ENCODE measurements at regions not wholly inside any gene's neighbourhood (a gene's known extent, or its start where the extent isn't known, plus 50 kb on each side); places are given as distances from the start of the nearest gene placed in this dataset.
"Not testable (repeated sequence)": the region's sequence is repeated elsewhere in the genome, so short reads cannot be mapped to it uniquely, and the experiment has no call there.

DNA sequence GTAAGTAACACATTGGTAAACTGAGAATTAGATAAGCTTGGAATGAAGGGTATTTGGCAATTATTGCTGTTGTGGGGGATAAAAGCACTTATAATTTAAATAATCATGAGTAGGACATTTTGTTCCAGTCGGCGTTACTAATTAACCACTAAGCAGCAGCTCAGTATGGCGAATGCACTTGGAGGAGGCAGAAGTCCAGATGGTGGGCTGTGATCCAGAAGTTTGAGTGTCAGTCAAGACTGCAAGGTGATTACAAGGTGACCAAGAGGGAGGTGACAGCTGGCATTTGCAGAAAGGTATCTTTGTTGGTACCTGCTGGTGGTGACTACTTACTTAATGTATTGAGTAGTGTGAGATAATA lies 643.6 kb upstream of the FAM98A start:
- Histone ChIP-seq H3K4me3 (ENCODE audit: low read depth in 1 of 5, low read length in 5 of 5) (no peak overlapping the region), H3K27ac (ENCODE audit: low read depth, low read length) (no peak overlapping the region), H3K4me1 (ENCODE audit: control insufficient read depth in 5 of 5, insufficient read depth in 5 of 5, low read length in 5 of 5) (no peaks in the 10 kb centered on the region), H3K36me3 (ENCODE audit: control insufficient read depth in 5 of 5, insufficient read depth in 5 of 5, low read length in 5 of 5) (no peaks in the 10 kb centered on the region), H3K27me3 (ENCODE audit: control insufficient read depth in 5 of 5, insufficient read depth in 4 of 5, low read length in 5 of 5) (no peaks in the 10 kb centered on the region), H3K9ac (ENCODE audit: low read length in 5 of 5) (no peak overlapping the region), H3K9me3 (ENCODE audit: control insufficient read depth in 5 of 5, low read length in 5 of 5) (peaks cover 0 to 6% (median under 1%) of the 10 kb centered on the region in 5 donors)

DNA sequence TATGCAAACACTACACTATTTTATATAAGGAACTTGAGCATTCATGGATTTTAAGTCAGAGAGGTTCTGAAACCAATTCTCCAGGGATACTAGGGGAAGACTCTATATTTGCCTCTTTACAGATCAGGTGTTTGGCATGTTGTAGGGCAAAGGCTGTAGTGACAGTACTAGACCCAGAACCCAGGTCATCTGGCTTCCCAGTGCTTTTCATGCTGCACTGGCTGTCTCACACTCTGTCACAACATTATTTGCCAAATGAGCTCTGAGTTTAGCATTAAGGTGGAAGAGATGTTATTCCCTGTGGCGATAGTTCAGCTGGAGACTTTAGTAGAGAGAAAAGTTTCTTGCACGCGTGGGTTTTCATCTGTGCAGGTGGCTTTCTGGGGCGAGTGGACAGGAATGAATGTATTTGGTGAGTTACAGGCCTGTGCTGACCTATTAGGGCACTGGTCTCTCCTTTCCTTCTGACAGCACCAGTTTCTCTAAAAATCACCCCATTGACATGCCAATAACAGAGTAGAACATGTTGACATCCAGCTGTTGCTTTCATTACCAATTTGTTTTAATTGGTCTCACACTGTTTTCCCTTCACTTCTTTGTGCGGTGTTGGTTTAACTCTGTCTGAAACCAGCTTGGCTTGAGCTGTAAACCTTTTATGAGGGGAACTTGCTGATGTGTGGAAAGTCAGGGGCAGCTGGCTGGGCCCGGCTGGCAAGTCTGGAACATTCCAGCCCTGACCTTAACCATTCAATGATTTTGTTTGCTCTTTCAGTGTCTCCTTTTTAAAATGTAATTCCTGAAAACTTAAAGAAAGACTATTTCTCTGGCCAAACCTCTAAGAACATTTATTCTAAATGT lies 643.0 kb upstream of the FAM98A start:
- Histone ChIP-seq H3K9ac (ENCODE audit: low read length in 5 of 5) (no peak overlapping the region), H3K27me3 (ENCODE audit: control insufficient read depth in 5 of 5, insufficient read depth in 4 of 5, low read length in 5 of 5) (no peaks in the 10 kb centered on the region), H3K36me3 (ENCODE audit: control insufficient read depth in 5 of 5, insufficient read depth in 5 of 5, low read length in 5 of 5) (no peaks in the 10 kb centered on the region), H3K4me3 (ENCODE audit: low read depth in 1 of 5, low read length in 5 of 5) (no peak overlapping the region), H3K9me3 (ENCODE audit: control insufficient read depth in 5 of 5, low read length in 5 of 5) (peaks cover 0 to 11% (median 6%) of the 10 kb centered on the region in 5 donors), H3K27ac (ENCODE audit: low read depth, low read length) (no peak overlapping the region), H3K4me1 (ENCODE audit: control insufficient read depth in 5 of 5, insufficient read depth in 5 of 5, low read length in 5 of 5) (no peaks in the 10 kb centered on the region)

DNA sequence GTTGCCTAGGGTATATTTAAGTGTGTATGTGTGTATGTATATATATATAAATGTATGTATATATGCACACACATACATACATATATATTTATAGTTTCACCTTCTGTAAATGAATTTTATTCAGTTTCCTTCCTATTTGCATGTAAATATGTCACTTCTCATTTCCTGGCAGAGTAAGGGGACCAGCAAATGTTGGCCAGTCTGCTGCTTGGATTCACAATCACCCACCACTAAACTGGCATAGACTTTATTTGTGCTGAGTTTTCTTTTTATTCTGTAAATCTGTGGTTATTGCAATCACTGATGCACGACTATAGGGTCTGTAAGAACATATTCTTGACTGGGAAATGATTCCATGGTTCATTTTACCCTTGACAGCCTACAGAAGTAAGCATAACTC lies 640.4 kb upstream of the FAM98A start:
- H3K9ac ChIP-seq (ENCODE audit: low read length in 5 of 5) = no peak overlapping the region
- H3K9me3 ChIP-seq (ENCODE audit: control insufficient read depth in 5 of 5, low read length in 5 of 5) = peaks cover 0 to 12% (median 6%) of the 10 kb centered on the region in 5 donors
- no peaks in the 10 kb centered on the region for H3K36me3 ChIP-seq (ENCODE audit: control insufficient read depth in 5 of 5, insufficient read depth in 5 of 5, low read length in 5 of 5)
- no peak overlapping the region for H3K4me3 ChIP-seq (ENCODE audit: low read depth in 1 of 5, low read length in 5 of 5)
- H3K27ac ChIP-seq (ENCODE audit: low read depth, low read length) = no peak overlapping the region
- H3K4me1 ChIP-seq (ENCODE audit: control insufficient read depth in 5 of 5, insufficient read depth in 5 of 5, low read length in 5 of 5) = no peaks in the 10 kb centered on the region
- no peaks in the 10 kb centered on the region for H3K27me3 ChIP-seq (ENCODE audit: control insufficient read depth in 5 of 5, insufficient read depth in 4 of 5, low read length in 5 of 5)

DNA sequence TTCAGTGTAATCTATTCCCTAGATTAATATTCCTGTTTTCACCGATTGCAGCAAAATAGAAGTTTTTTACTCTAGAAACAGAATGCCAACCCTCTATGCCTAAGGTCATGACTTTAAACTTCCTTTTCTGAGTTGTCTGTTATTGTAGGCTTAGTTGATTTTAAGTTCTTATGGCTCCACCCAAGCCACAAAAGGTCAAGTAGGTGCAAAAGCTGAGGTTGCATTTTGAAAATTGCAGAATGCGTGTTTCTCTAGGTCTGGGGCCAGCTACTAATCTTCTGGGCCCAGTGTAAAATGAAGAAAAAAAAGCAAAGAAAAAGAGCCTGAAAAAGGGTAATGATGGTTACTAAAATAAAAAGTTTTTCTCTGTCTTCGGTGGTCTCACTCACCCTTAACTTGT lies 635.7 kb upstream of the FAM98A start:
- no peak overlapping the region for H3K27ac ChIP-seq (ENCODE audit: low read depth, low read length)
- no peaks in the 10 kb centered on the region for H3K27me3 ChIP-seq (ENCODE audit: control insufficient read depth in 5 of 5, insufficient read depth in 4 of 5, low read length in 5 of 5)
- H3K4me1 ChIP-seq (ENCODE audit: control insufficient read depth in 5 of 5, insufficient read depth in 5 of 5, low read length in 5 of 5) = no peaks in the 10 kb centered on the region
- no peak overlapping the region for H3K4me3 ChIP-seq (ENCODE audit: low read depth in 1 of 5, low read length in 5 of 5)
- peaks cover 0 to 12% (median 6%) of the 10 kb centered on the region in 5 donors for H3K9me3 ChIP-seq (ENCODE audit: control insufficient read depth in 5 of 5, low read length in 5 of 5)
- no peak overlapping the region for H3K9ac ChIP-seq (ENCODE audit: low read length in 5 of 5)
- H3K36me3 ChIP-seq (ENCODE audit: control insufficient read depth in 5 of 5, insufficient read depth in 5 of 5, low read length in 5 of 5) = no peaks in the 10 kb centered on the region

DNA sequence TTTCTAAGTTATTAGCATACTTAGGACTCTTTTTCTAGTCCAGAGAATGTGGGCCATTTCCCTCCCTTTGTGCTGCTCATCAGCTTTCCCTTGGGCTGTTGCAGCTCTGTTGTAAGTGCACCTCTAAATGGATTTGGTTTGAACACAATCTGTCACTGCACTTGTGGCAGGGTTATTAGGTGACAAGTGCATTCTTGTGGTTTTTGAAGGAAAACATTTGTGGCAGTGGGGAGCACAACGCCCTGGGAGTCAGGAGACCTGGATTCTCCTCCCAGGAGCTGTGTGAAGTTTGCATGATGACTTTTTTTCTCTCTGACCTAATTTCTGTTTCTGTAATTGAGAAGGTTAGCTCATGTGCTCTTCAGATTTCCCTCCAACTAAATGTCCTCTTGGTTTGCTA lies 630.9 kb upstream of the FAM98A start:
- Histone ChIP-seq H3K9ac (ENCODE audit: low read length in 5 of 5) (no peak overlapping the region), H3K27me3 (ENCODE audit: control insufficient read depth in 5 of 5, insufficient read depth in 4 of 5, low read length in 5 of 5) (no peaks in the 10 kb centered on the region)

DNA sequence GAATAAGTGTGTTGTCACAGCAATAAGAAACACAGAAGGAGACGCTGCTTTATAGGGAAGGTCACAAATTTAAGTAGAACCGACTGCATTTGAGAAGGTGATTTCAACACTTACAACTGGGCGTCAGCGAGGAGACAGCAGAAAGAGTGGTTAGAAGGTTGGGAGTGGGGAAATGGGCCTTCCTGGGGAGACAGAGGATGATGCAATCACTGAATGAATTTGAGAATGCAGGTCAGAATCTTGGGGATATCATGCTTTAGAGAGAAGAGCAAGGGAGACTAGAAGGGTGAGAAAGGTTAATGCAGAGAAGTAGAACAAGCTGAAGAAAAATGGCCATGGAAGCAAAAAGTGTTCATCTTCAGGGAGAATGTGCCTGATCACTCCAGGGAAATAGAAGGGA lies 616.1 kb upstream of the FAM98A start:
- H3K4me3 ChIP-seq (ENCODE audit: low read depth in 1 of 5, low read length in 5 of 5) = no peak overlapping the region
- H3K9me3 ChIP-seq (ENCODE audit: control insufficient read depth in 5 of 5, low read length in 5 of 5) = peaks cover 0 to 12% (median 6%) of the 10 kb centered on the region in 5 donors
- H3K27me3 ChIP-seq (ENCODE audit: control insufficient read depth in 5 of 5, insufficient read depth in 4 of 5, low read length in 5 of 5) = no peaks in the 10 kb centered on the region
- no peaks in the 10 kb centered on the region for H3K36me3 ChIP-seq (ENCODE audit: control insufficient read depth in 5 of 5, insufficient read depth in 5 of 5, low read length in 5 of 5)
- H3K9ac ChIP-seq (ENCODE audit: low read length in 5 of 5) = no peak overlapping the region
- H3K4me1 ChIP-seq (ENCODE audit: control insufficient read depth in 5 of 5, insufficient read depth in 5 of 5, low read length in 5 of 5) = no peaks in the 10 kb centered on the region
- H3K27ac ChIP-seq (ENCODE audit: low read depth, low read length) = no peak overlapping the region

More for the DNA sequence above, 630.9 kb upstream of the FAM98A start:
- no peaks in the 10 kb centered on the region for H3K9me3 ChIP-seq (ENCODE audit: control insufficient read depth in 5 of 5, low read length in 5 of 5)
- no peak overlapping the region for H3K27ac ChIP-seq (ENCODE audit: low read depth, low read length)
- no peaks in the 10 kb centered on the region for H3K36me3 ChIP-seq (ENCODE audit: control insufficient read depth in 5 of 5, insufficient read depth in 5 of 5, low read length in 5 of 5)
- no peak overlapping the region for H3K4me3 ChIP-seq (ENCODE audit: low read depth in 1 of 5, low read length in 5 of 5)
- H3K4me1 ChIP-seq (ENCODE audit: control insufficient read depth in 5 of 5, insufficient read depth in 5 of 5, low read length in 5 of 5) = no peaks in the 10 kb centered on the region

DNA sequence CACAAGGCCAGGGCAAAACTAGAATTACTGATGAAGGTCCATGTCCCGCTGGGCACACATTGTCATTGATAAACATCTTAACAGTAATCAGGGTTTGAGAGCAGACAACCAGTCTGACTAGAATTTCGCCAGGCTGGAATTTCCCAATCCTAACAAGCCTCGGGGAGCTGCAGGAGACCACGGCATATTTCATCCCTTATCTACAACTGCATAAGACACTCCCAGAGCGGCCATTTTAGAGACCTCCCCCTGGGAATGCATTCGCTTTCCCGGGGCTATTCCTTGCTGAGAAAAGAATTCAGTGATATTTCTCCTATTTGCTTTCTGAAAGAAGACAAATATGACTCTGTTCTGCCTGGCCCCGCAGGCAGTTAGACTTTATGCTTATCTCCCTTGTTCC lies 611.3 kb upstream of the FAM98A start:
- H3K4me1 ChIP-seq (ENCODE audit: control insufficient read depth in 5 of 5, insufficient read depth in 5 of 5, low read length in 5 of 5); H3K36me3 ChIP-seq (ENCODE audit: control insufficient read depth in 5 of 5, insufficient read depth in 5 of 5, low read length in 5 of 5); H3K27ac ChIP-seq (ENCODE audit: low read depth, low read length); H3K4me3 ChIP-seq (ENCODE audit: low read depth in 1 of 5, low read length in 5 of 5); H3K27me3 ChIP-seq (ENCODE audit: control insufficient read depth in 5 of 5, insufficient read depth in 4 of 5, low read length in 5 of 5); H3K9ac ChIP-seq (ENCODE audit: low read length in 5 of 5): not testable (repeated sequence)
- peaks cover 0 to 16% (median 14%) of the 10 kb centered on the region in 5 donors for H3K9me3 ChIP-seq (ENCODE audit: control insufficient read depth in 5 of 5, low read length in 5 of 5)

DNA sequence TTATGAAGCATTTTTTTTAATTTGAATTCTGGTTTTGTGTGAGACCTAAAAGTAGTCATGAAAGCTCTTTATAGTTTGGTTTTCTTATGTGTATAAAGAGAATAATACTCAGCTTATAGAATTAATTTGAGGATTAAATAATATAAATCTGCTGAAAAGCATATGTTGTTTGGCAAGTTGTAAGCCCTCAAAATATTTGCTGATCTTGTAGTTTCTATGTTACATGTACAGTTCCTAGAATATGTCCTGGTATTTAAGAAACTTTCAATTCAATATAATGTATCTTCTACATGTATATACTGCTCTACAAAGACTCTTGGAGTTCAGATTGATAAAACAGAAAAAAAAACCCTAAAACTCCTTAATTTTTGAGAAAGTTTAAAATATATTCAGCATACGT lies 605.5 kb upstream of the FAM98A start:
- H3K4me1 ChIP-seq (ENCODE audit: control insufficient read depth in 5 of 5, insufficient read depth in 5 of 5, low read length in 5 of 5) = no peaks in the 10 kb centered on the region
- no peak overlapping the region for H3K9ac ChIP-seq (ENCODE audit: low read length in 5 of 5)
- no peak overlapping the region for H3K4me3 ChIP-seq (ENCODE audit: low read depth in 1 of 5, low read length in 5 of 5)
- no peak overlapping the region for H3K27ac ChIP-seq (ENCODE audit: low read depth, low read length)
- peaks cover 0 to 7% (median 5%) of the 10 kb centered on the region in 5 donors for H3K9me3 ChIP-seq (ENCODE audit: control insufficient read depth in 5 of 5, low read length in 5 of 5)
- H3K27me3 ChIP-seq (ENCODE audit: control insufficient read depth in 5 of 5, insufficient read depth in 4 of 5, low read length in 5 of 5) = no peaks in the 10 kb centered on the region
- no peaks in the 10 kb centered on the region for H3K36me3 ChIP-seq (ENCODE audit: control insufficient read depth in 5 of 5, insufficient read depth in 5 of 5, low read length in 5 of 5)

DNA sequence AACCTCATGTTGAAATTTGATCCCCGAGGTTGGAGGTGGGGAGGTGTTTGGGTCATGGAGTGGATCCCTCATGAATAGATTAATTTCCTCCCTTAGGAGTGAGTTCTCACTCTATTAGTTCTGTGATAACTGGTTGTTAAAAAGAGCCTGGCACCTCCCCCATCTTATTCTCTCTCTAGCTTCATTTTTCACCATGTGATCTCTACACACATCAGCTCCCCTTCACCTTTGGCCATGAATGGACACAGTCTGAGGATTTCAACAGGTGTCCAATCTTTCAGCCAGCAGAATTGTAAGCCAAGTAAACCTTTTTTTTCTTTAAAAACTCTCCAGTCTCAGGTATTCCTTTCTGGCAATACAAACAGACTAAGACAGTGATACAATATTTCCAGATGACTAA lies 602.0 kb upstream of the FAM98A start:
- Histone ChIP-seq H3K27ac (ENCODE audit: low read depth, low read length) (no peak overlapping the region), H3K4me1 (ENCODE audit: control insufficient read depth in 5 of 5, insufficient read depth in 5 of 5, low read length in 5 of 5) (no peaks in the 10 kb centered on the region), H3K9ac (ENCODE audit: low read length in 5 of 5) (no peak overlapping the region), H3K27me3 (ENCODE audit: control insufficient read depth in 5 of 5, insufficient read depth in 4 of 5, low read length in 5 of 5) (no peaks in the 10 kb centered on the region), H3K4me3 (ENCODE audit: low read depth in 1 of 5, low read length in 5 of 5) (no peak overlapping the region), H3K36me3 (ENCODE audit: control insufficient read depth in 5 of 5, insufficient read depth in 5 of 5, low read length in 5 of 5) (no peaks in the 10 kb centered on the region), H3K9me3 (ENCODE audit: control insufficient read depth in 5 of 5, low read length in 5 of 5) (no peaks in the 10 kb centered on the region)

DNA sequence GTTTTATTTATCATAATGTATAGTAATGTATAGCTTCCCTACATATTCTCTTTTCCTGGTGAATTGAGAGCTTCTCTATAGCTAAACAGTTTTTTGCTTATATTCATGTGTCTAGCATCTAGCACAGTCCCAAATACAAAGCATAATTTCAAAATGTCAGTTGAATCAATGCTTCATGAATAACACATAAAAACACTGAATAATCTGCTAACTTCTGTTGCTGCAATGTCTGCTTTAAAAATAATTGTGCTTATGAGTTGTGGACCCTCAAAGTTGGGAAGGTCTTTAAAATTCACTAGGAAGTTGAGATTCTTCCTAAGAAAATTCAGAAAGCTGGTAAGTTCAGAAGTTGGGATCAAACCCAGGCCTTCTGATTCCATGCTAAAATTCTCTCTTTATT lies 600.9 kb upstream of the FAM98A start:
- H3K27ac ChIP-seq (ENCODE audit: low read depth, low read length) = no peak overlapping the region
- H3K36me3 ChIP-seq (ENCODE audit: control insufficient read depth in 5 of 5, insufficient read depth in 5 of 5, low read length in 5 of 5) = no peaks in the 10 kb centered on the region
- no peaks in the 10 kb centered on the region for H3K27me3 ChIP-seq (ENCODE audit: control insufficient read depth in 5 of 5, insufficient read depth in 4 of 5, low read length in 5 of 5)
- no peaks in the 10 kb centered on the region for H3K9me3 ChIP-seq (ENCODE audit: control insufficient read depth in 5 of 5, low read length in 5 of 5)
- no peak overlapping the region for H3K4me3 ChIP-seq (ENCODE audit: low read depth in 1 of 5, low read length in 5 of 5)
- no peak overlapping the region for H3K9ac ChIP-seq (ENCODE audit: low read length in 5 of 5)
- H3K4me1 ChIP-seq (ENCODE audit: control insufficient read depth in 5 of 5, insufficient read depth in 5 of 5, low read length in 5 of 5) = no peaks in the 10 kb centered on the region

Data from subcutaneous abdominal adipose tissue (tissue), 5 donors.